ENCODE measurements at regions not wholly inside any gene's neighbourhood (a gene's known extent, or its start where the extent isn't known, plus 50 kb on each side); places are given as distances from the start of the nearest gene placed in this dataset.

- TF ChIP-seq, protein P1, sequence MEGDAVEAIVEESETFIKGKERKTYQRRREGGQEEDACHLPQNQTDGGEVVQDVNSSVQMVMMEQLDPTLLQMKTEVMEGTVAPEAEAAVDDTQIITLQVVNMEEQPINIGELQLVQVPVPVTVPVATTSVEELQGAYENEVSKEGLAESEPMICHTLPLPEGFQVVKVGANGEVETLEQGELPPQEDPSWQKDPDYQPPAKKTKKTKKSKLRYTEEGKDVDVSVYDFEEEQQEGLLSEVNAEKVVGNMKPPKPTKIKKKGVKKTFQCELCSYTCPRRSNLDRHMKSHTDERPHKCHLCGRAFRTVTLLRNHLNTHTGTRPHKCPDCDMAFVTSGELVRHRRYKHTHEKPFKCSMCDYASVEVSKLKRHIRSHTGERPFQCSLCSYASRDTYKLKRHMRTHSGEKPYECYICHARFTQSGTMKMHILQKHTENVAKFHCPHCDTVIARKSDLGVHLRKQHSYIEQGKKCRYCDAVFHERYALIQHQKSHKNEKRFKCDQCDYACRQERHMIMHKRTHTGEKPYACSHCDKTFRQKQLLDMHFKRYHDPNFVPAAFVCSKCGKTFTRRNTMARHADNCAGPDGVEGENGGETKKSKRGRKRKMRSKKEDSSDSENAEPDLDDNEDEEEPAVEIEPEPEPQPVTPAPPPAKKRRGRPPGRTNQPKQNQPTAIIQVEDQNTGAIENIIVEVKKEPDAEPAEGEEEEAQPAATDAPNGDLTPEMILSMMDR (IDR thresholded peaks at IDR 0.05; ENCODE audit: insufficient read depth, low read length, poor library complexity, severe bottlenecking): no peak
- no peak for TF ChIP-seq EZH2phosphoT487 (conservative IDR thresholded peaks at IDR 0.05; ENCODE audit: low read length)
Observed at GRCh38 chr20:51305316-51306052, 237.0 kb downstream of the NFATC2 start.

All from SU-DHL-6 (cell line).